SK-N-SH treated with all-trans-retinoic acid at 6 μM for 48 hours (cell line): ENCODE measurements at regions not wholly inside any gene's neighbourhood (a gene's known extent, or its start where the extent isn't known, plus 50 kb on each side); places are given as distances from the start of the nearest gene placed in this dataset.

Experiments used
- ATAC-seq: fragments of 200-7000 bp; cut with Tn5 transposase; 3 replicates; pipeline ENCODE4 v1.9.1; 2020; ENCODE audit warnings: mild to moderate bottlenecking, moderate library complexity
- ARNTL ChIP-seq: fragments of 450-650 bp; formaldehyde crosslinking; IDR thresholded peaks from 2 replicates; pipeline ENCODE4 v1.5.0; 2020; ENCODE audit warnings: low read depth, mild to moderate bottlenecking, moderate library complexity, borderline replicate concordance
- BACH2 ChIP-seq: fragments of 250-450 bp; sonication (Bioruptor Pico); IDR thresholded peaks from 2 replicates; pipeline ENCODE4 v1.9.0; 2021; ENCODE audit warnings: mild to moderate bottlenecking, borderline replicate concordance
- CSDC2 ChIP-seq: fragments of 250-450 bp; sonication (Bioruptor Pico); IDR thresholded peaks from 2 replicates; pipeline ENCODE4 v1.5.0; 2020; ENCODE audit warnings: mild to moderate bottlenecking, moderate library complexity
- ESRRG ChIP-seq: fragments of 250-450 bp; sonication (Bioruptor Pico); IDR thresholded peaks from 2 replicates; pipeline ENCODE4 v1.6.1; 2021; ENCODE audit warnings: mild to moderate bottlenecking
- ISL1 ChIP-seq: fragments of 250-450 bp; sonication (Bioruptor Pico); IDR thresholded peaks from 2 replicates; pipeline ENCODE4 v2.1.2; 2022; ENCODE audit warnings: mild to moderate bottlenecking, moderate library complexity
- PPARA ChIP-seq: fragments of 250-450 bp; sonication (Bioruptor Pico); IDR thresholded peaks from 2 replicates; pipeline ENCODE4 v1.5.0; 2020; ENCODE audit warnings: mild to moderate bottlenecking, borderline replicate concordance
- RARB ChIP-seq: fragments of 250-450 bp; sonication (Bioruptor Pico); IDR thresholded peaks from 2 replicates; pipeline ENCODE4 v1.8.0; 2021; ENCODE audit warnings: mild to moderate bottlenecking, moderate library complexity
- SNAI2 ChIP-seq: fragments of 250-450 bp; sonication (Bioruptor Pico); IDR thresholded peaks from 2 replicates; pipeline ENCODE4 v1.5.0; 2020; ENCODE audit warnings: mild to moderate bottlenecking, moderate library complexity
- TCF4 ChIP-seq: fragments of 250-450 bp; sonication (Bioruptor Pico); IDR thresholded peaks from 2 replicates; pipeline ENCODE4 v1.8.0; 2021; ENCODE audit warnings: mild to moderate bottlenecking, moderate library complexity, borderline replicate concordance
- TOX ChIP-seq: fragments of 250-450 bp; sonication (Bioruptor Pico); IDR thresholded peaks from 2 replicates; pipeline ENCODE4 v1.8.0; 2021; ENCODE audit warnings: mild to moderate bottlenecking, moderate library complexity, borderline replicate concordance
- ZC3H10 ChIP-seq: fragments of 250-450 bp; sonication (Bioruptor Pico); IDR thresholded peaks from 2 replicates; pipeline ENCODE4 v1.5.1; 2021; ENCODE audit warnings: mild to moderate bottlenecking, moderate library complexity
- ZFP3 ChIP-seq: fragments of 250-450 bp; sonication (Bioruptor Pico); IDR thresholded peaks from 2 replicates; pipeline ENCODE4 v1.5.0; 2020; ENCODE audit warnings: mild to moderate bottlenecking, moderate library complexity
- ZFP30 ChIP-seq: fragments of 450-650 bp; formaldehyde crosslinking; IDR thresholded peaks from 2 replicates; pipeline ENCODE4 v1.5.0; 2022; ENCODE audit warnings: mild to moderate bottlenecking, moderate library complexity
- ZNF565 ChIP-seq: fragments of 450-650 bp; formaldehyde crosslinking; conservative IDR thresholded peaks from 2 replicates; pipeline ENCODE4 v1.5.0; 2020; ENCODE audit warnings: low read depth, mild to moderate bottlenecking, moderate library complexity
- ZNF70 ChIP-seq: fragments of 450-650 bp; formaldehyde crosslinking; IDR thresholded peaks from 2 replicates; pipeline ENCODE4 v1.5.0; 2020; ENCODE audit warnings: mild to moderate bottlenecking, moderate library complexity
- ZNF8 ChIP-seq: fragments of 450-650 bp; formaldehyde crosslinking; IDR thresholded peaks from 2 replicates; pipeline ENCODE4 v1.5.0; 2020; ENCODE audit warnings: mild to moderate bottlenecking, moderate library complexity
- TF ChIP-seq, protein P1 (sequence below): fragments of 250-450 bp; sonication (Bioruptor Pico); IDR thresholded peaks from 2 replicates; pipeline ENCODE4 v1.5.1; 2021; ENCODE audit warnings: mild to moderate bottlenecking, moderate library complexity
- TF ChIP-seq, protein P2 (sequence below): fragments of 250-450 bp; sonication (Bioruptor Pico); IDR thresholded peaks from 2 replicates; pipeline ENCODE4 v1.5.0; 2020; ENCODE audit warnings: mild to moderate bottlenecking, moderate library complexity
- TF ChIP-seq, protein P3 (sequence below): fragments of 250-450 bp; sonication (Bioruptor Pico); IDR thresholded peaks from 2 replicates; pipeline ENCODE4 v1.8.0; 2020; ENCODE audit warnings: mild to moderate bottlenecking, moderate library complexity, borderline replicate concordance
- TF ChIP-seq, protein P4 (sequence below): fragments of 250-450 bp; sonication (Bioruptor Pico); IDR thresholded peaks from 2 replicates; pipeline ENCODE4 v1.8.0; 2021; ENCODE audit warnings: low read depth, mild to moderate bottlenecking, moderate library complexity, borderline replicate concordance
- TF ChIP-seq, protein P5 (sequence below): fragments of 250-450 bp; sonication (Bioruptor Pico); IDR thresholded peaks from 2 replicates; pipeline ENCODE4 v1.5.1; 2020; ENCODE audit warnings: low read depth, mild to moderate bottlenecking, moderate library complexity

DNA sequence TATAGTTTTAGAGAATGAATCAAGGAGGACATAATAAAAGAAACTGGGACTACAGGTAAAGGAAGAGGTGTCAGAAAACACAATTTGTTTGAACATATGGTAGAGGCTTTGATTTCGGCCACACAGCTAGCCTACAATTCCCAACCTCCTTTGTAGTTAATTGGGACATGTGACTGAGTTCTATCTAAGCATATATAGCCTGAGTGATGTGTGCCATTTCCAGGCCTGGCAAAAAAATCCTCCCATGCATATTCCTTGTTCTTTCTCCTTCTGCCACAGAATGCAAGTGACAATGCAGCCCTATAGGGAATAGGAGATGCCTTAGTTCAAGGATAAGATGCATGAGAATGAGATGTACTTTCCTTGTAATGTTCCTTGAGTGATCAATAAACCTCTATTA is 590.7 kb upstream of the STEAP1 start (continued):
- TF ChIP-seq TCF4 (CRISPR knock-in tag) (no peak), ARNTL (no peak), PPARA (CRISPR knock-in tag) (no peak), SNAI2 (CRISPR knock-in tag) (no peak), BACH2 (no peak), ZFP30 (CRISPR knock-in tag) (no peak), ESRRG (CRISPR knock-in tag) (no peak), CSDC2 (CRISPR knock-in tag) (no peak)
- TF ChIP-seq, protein P1, sequence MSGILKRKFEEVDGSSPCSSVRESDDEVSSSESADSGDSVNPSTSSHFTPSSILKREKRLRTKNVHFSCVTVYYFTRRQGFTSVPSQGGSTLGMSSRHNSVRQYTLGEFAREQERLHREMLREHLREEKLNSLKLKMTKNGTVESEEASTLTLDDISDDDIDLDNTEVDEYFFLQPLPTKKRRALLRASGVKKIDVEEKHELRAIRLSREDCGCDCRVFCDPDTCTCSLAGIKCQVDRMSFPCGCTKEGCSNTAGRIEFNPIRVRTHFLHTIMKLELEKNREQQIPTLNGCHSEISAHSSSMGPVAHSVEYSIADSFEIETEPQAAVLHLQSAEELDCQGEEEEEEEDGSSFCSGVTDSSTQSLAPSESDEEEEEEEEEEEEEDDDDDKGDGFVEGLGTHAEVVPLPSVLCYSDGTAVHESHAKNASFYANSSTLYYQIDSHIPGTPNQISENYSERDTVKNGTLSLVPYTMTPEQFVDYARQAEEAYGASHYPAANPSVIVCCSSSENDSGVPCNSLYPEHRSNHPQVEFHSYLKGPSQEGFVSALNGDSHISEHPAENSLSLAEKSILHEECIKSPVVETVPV (CRISPR knock-in tag), result no peak

DNA sequence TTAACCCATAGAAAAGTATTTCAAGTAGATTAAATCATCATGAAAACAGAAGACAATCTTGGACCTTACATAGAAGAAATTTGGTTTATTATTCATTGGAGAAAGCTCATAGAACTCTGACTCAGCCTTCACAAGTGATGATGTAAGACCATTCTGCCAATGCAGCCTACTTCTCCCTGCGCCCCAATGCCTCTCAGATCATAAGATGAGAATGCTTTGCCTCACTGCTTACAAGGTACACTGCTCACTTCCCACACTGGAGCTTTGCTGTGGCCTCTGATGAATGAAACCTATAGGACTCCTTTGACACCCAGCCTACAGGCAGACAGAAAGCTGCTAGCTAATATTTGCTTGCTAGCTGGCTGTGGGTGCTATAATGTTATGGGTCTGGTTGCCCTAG is 569.4 kb upstream of the STEAP1 start:
- TF ChIP-seq ZFP30 (CRISPR knock-in tag) (no peak), RARB (CRISPR knock-in tag) (no peak), ARNTL (no peak), TCF4 (CRISPR knock-in tag) (no peak)
- no peak for ATAC-seq

DNA sequence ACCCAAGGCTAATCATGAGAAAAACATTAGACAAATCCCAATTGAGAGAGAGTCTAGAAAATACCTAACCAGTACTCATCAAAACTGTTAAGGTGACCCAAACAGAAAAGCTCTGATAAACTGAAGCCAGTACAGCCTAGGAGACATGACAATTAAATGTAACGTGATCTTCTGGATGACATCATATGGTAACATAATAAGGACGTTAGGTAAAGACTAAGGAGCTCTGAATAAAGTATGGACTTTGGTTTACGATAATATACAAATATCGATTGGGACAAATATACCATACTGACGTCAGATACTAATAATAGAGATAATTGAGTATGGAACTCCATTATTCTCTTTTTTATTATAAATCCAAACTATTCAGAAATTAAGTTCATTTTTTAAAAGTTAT is 561.1 kb upstream of the STEAP1 start:
- TF ChIP-seq, protein P2, sequence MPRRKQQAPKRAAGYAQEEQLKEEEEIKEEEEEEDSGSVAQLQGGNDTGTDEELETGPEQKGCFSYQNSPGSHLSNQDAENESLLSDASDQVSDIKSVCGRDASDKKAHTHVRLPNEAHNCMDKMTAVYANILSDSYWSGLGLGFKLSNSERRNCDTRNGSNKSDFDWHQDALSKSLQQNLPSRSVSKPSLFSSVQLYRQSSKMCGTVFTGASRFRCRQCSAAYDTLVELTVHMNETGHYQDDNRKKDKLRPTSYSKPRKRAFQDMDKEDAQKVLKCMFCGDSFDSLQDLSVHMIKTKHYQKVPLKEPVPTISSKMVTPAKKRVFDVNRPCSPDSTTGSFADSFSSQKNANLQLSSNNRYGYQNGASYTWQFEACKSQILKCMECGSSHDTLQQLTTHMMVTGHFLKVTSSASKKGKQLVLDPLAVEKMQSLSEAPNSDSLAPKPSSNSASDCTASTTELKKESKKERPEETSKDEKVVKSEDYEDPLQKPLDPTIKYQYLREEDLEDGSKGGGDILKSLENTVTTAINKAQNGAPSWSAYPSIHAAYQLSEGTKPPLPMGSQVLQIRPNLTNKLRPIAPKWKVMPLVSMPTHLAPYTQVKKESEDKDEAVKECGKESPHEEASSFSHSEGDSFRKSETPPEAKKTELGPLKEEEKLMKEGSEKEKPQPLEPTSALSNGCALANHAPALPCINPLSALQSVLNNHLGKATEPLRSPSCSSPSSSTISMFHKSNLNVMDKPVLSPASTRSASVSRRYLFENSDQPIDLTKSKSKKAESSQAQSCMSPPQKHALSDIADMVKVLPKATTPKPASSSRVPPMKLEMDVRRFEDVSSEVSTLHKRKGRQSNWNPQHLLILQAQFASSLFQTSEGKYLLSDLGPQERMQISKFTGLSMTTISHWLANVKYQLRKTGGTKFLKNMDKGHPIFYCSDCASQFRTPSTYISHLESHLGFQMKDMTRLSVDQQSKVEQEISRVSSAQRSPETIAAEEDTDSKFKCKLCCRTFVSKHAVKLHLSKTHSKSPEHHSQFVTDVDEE, result no peak
- TF ChIP-seq, protein P3, sequence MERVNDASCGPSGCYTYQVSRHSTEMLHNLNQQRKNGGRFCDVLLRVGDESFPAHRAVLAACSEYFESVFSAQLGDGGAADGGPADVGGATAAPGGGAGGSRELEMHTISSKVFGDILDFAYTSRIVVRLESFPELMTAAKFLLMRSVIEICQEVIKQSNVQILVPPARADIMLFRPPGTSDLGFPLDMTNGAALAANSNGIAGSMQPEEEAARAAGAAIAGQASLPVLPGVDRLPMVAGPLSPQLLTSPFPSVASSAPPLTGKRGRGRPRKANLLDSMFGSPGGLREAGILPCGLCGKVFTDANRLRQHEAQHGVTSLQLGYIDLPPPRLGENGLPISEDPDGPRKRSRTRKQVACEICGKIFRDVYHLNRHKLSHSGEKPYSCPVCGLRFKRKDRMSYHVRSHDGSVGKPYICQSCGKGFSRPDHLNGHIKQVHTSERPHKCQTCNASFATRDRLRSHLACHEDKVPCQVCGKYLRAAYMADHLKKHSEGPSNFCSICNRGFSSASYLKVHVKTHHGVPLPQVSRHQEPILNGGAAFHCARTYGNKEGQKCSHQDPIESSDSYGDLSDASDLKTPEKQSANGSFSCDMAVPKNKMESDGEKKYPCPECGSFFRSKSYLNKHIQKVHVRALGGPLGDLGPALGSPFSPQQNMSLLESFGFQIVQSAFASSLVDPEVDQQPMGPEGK (CRISPR knock-in tag), result no peak
- TF ChIP-seq ZNF70 (no peak), ISL1 (CRISPR knock-in tag) (no peak), CSDC2 (CRISPR knock-in tag) (no peak), PPARA (CRISPR knock-in tag) (no peak), ZNF8 (CRISPR knock-in tag) (no peak), ZFP30 (CRISPR knock-in tag) (no peak), ZNF565 (CRISPR knock-in tag) (no peak), ESRRG (CRISPR knock-in tag) (no peak), RARB (CRISPR knock-in tag) (no peak)
- TF ChIP-seq, protein P4, sequence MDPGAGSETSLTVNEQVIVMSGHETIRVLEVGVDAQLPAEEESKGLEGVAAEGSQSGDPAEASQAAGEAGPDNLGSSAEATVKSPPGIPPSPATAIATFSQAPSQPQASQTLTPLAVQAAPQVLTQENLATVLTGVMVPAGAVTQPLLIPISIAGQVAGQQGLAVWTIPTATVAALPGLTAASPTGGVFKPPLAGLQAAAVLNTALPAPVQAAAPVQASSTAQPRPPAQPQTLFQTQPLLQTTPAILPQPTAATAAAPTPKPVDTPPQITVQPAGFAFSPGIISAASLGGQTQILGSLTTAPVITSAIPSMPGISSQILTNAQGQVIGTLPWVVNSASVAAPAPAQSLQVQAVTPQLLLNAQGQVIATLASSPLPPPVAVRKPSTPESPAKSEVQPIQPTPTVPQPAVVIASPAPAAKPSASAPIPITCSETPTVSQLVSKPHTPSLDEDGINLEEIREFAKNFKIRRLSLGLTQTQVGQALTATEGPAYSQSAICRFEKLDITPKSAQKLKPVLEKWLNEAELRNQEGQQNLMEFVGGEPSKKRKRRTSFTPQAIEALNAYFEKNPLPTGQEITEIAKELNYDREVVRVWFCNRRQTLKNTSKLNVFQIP, result no peak
- TF ChIP-seq, protein P5, sequence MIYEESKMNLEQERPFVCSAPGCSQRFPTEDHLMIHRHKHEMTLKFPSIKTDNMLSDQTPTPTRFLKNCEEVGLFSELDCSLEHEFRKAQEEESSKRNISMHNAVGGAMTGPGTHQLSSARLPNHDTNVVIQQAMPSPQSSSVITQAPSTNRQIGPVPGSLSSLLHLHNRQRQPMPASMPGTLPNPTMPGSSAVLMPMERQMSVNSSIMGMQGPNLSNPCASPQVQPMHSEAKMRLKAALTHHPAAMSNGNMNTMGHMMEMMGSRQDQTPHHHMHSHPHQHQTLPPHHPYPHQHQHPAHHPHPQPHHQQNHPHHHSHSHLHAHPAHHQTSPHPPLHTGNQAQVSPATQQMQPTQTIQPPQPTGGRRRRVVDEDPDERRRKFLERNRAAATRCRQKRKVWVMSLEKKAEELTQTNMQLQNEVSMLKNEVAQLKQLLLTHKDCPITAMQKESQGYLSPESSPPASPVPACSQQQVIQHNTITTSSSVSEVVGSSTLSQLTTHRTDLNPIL (CRISPR knock-in tag), result no peak
- no peak for ATAC-seq

DNA sequence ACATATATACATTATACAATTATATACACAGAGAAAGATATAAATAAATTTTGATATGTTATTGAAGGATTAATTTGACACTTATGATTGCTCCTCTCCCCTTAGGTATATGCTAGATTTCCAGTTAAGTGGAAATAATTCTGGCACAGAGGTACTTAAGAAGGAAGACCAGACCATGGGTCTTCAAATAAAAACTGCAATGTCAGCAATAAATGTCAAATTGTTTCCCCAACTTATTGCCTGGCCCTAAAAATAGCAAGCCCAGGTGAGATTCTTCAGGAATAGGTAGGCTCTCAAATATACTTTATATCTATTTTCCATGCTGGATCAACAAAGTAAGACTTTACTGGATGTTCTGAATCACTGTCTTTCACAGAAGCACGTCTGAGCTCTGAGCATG is 551.3 kb upstream of the STEAP1 start:
- no peak for ATAC-seq
- no peak for TF ChIP-seq RARB (CRISPR knock-in tag)
- no peak for TF ChIP-seq ESRRG (CRISPR knock-in tag)
- TF ChIP-seq ZFP30 (CRISPR knock-in tag), result no peak
- no peak for TF ChIP-seq CSDC2 (CRISPR knock-in tag)
- no peak for TF ChIP-seq TOX (CRISPR knock-in tag)
- TF ChIP-seq ARNTL, result no peak
- TF ChIP-seq, protein P4, result no peak
- TF ChIP-seq ZFP3 (CRISPR knock-in tag), result no peak
- TF ChIP-seq, protein P3 (CRISPR knock-in tag), result no peak
- TF ChIP-seq ISL1 (CRISPR knock-in tag), result no peak
- no peak for TF ChIP-seq ZC3H10 (CRISPR knock-in tag)
